ENCODE measurements at regions not wholly inside any gene's neighbourhood (a gene's known extent, or its start where the extent isn't known, plus 50 kb on each side); places are given as distances from the start of the nearest gene placed in this dataset.

DNA sequence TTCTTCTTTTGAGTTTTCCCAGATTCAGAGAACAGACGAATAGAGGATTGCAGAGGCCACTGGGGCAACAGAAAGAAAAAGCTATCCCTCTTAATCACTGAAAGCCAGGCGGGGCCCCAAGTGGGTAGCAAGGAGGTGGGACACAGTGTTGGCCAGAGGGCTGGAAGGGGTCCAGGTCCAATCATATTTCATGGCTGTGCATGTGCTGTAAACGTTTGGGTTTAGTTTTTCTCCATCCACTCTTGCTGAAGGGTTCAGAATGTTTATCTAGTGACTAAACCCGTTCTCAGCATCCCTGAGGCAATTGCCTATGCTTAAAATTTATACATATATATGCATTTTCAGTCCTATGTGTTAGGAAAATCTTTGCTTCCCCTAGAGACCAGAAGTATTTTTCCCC lies 99.4 kb upstream of the EPHA4 start:
- no peak overlapping the region for H3K9ac ChIP-seq (replicated peaks in 1 of 4; ENCODE audit: extremely low read depth in 1 of 4, low read depth in 3 of 4, low read length in 3 of 4)
- H3K14ac ChIP-seq (ENCODE audit: insufficient read length), result no peak overlapping the region
- no peak for DNase-seq (ENCODE audit: low read depth in 1 of 2, low spot score in 2 of 2)
- H3K4me3 ChIP-seq (ENCODE audit: extremely low read depth in 1 of 4, insufficient read depth in 2 of 4, low read depth in 3 of 4, low read length in 4 of 4), result no peak overlapping the region
- no peak for FAIRE-seq
- no peak overlapping the region for H3K4ac ChIP-seq (replicated peaks; ENCODE audit: insufficient read length, low read depth, low read length)
- no peak overlapping the region for H2BK15ac ChIP-seq (ENCODE audit: low read length)
- H4K8ac ChIP-seq (ENCODE audit: extremely low read depth, insufficient read depth, low read length), result no peak overlapping the region
- no peak overlapping the region for H2BK120ac ChIP-seq (replicated peaks; ENCODE audit: low read depth, low read length)
- WGBS, 2 experiments (ENCODE audit: extremely low coverage in 1 of 2, insufficient coverage in 1 of 2, insufficient read length in 1 of 2, insufficient replicate concordance in 2 of 2, low coverage in 1 of 2, low lambda C conversion rate in 2 of 2, missing lambda C conversion rate in 1 of 2), result 87% methylated on average over 4 of the region's 4 CpGs; no CpG with 5 or more reads in 1 of the 2 experiments
- ChIA-PET POLR2A (ENCODE audit: partially characterized antibody) (no interaction called here), CTCF (ENCODE audit: partially characterized antibody) (no interaction called here)
- H2AFZ ChIP-seq (ENCODE audit: low read length), result no peak overlapping the region
- no peak overlapping the region for H2BK20ac ChIP-seq (ENCODE audit: low read length)
- H3K9me3 ChIP-seq (ENCODE audit: insufficient read depth in 2 of 2, low read depth in 1 of 2, low read length in 1 of 2), result no peaks in the 10 kb centered on the region
- no peaks in the 10 kb centered on the region for H3K79me1 ChIP-seq (ENCODE audit: low read depth, low read length)
- no peak overlapping the region for H2BK12ac ChIP-seq (ENCODE audit: low read depth, low read length)
- H3K18ac ChIP-seq (ENCODE audit: extremely low read depth, low read length), result no peak overlapping the region
- no peaks in the 10 kb centered on the region for H3K23me2 ChIP-seq (ENCODE audit: low read depth, low read length)
- H3K27ac ChIP-seq (ENCODE audit: low read depth, low read length), result no peak overlapping the region
- H3K4me2 ChIP-seq (ENCODE audit: insufficient read depth in 1 of 2, low read depth in 2 of 2, low read length in 2 of 2), result no peak overlapping the region
- H2AK5ac ChIP-seq (ENCODE audit: low read depth, low read length), result no peak overlapping the region
- no peak overlapping the region for H2BK5ac ChIP-seq (ENCODE audit: low read depth, low read length)
- no peak overlapping the region for H3K23ac ChIP-seq (ENCODE audit: insufficient read length)
- peaks cover 0 to 7% (median 0%) of the 10 kb centered on the region in 4 experiments; a peak in 1 of 7 replicates for H3K4me1 ChIP-seq (replicated peaks in 1 of 4; ENCODE audit: control insufficient read depth in 3 of 4, insufficient read depth in 4 of 4, low read length in 3 of 4)
- no peaks in the 10 kb centered on the region for H3K27me3 ChIP-seq (replicated peaks in 1 of 4; ENCODE audit: control insufficient read depth in 3 of 4, extremely low read depth in 1 of 4, insufficient read depth in 3 of 4, low read length in 3 of 4)
- H4K20me1 ChIP-seq (replicated peaks in 1 of 2; ENCODE audit: control insufficient read depth in 1 of 2, insufficient read depth in 2 of 2, low read length in 2 of 2), result no peaks in the 10 kb centered on the region
- H3K36me3 ChIP-seq (ENCODE audit: control insufficient read depth in 2 of 4, insufficient read depth in 4 of 4, low read length in 3 of 4), result no peaks in the 10 kb centered on the region
- H3K56ac ChIP-seq (replicated peaks; ENCODE audit: insufficient read length, low read depth, low read length), result no peak overlapping the region
- H4K5ac ChIP-seq (ENCODE audit: insufficient read length, low read depth, low read length), result no peak overlapping the region
- TF ChIP-seq HDAC2 (IDR thresholded peaks at IDR 0.05; ENCODE audit: borderline replicate concordance in 1 of 2, low read depth in 2 of 2, low read length in 2 of 2) (no peak), RNF2 (IDR thresholded peaks at IDR 0.05; ENCODE audit: borderline replicate concordance, low read depth, low read length, missing control alignments, poor library complexity, severe bottlenecking) (no peak), POU5F1 (IDR thresholded peaks at IDR 0.05; ENCODE audit: low read depth, low read length) (no peak), FOSL1 (IDR thresholded peaks at IDR 0.05; ENCODE audit: insufficient read depth, low read depth, low read length) (no peak), CEBPB (IDR thresholded peaks at IDR 0.05; ENCODE audit: low read depth, low read length) (no peak), TAF1 (IDR thresholded peaks at IDR 0.05; ENCODE audit: low read depth, low read length) (no peak), CHD1 (IDR thresholded peaks at IDR 0.05; ENCODE audit: low read depth, low read length) (no peak), CTBP2 (IDR thresholded peaks at IDR 0.05; ENCODE audit: borderline replicate concordance, insufficient read depth, insufficient read length, low read length) (no peak), SP1 (IDR thresholded peaks at IDR 0.05; ENCODE audit: low read depth, low read length) (no peak)
- TF ChIP-seq, protein P1, sequence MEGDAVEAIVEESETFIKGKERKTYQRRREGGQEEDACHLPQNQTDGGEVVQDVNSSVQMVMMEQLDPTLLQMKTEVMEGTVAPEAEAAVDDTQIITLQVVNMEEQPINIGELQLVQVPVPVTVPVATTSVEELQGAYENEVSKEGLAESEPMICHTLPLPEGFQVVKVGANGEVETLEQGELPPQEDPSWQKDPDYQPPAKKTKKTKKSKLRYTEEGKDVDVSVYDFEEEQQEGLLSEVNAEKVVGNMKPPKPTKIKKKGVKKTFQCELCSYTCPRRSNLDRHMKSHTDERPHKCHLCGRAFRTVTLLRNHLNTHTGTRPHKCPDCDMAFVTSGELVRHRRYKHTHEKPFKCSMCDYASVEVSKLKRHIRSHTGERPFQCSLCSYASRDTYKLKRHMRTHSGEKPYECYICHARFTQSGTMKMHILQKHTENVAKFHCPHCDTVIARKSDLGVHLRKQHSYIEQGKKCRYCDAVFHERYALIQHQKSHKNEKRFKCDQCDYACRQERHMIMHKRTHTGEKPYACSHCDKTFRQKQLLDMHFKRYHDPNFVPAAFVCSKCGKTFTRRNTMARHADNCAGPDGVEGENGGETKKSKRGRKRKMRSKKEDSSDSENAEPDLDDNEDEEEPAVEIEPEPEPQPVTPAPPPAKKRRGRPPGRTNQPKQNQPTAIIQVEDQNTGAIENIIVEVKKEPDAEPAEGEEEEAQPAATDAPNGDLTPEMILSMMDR (IDR thresholded peaks at IDR 0.05; ENCODE audit: control extremely low read depth in 1 of 3, insufficient read depth in 1 of 3, low read depth in 1 of 3, low read length in 3 of 3), result no peak
- no peak overlapping the region for H4K91ac ChIP-seq (replicated peaks; ENCODE audit: insufficient read length, low read length)
- no peaks in the 10 kb centered on the region for H3K79me2 ChIP-seq (ENCODE audit: control insufficient read depth in 1 of 2, insufficient read depth in 2 of 2, low read length in 2 of 2)

Measured in H1 (cell line).